NCI-H1092 treated with DMSO at 0.1 percent for 48 hours (cell line): ENCODE measurements at regions not wholly inside any gene's neighbourhood (a gene's known extent, or its start where the extent isn't known, plus 50 kb on each side); places are given as distances from the start of the nearest gene placed in this dataset.
"Not testable (repeated sequence)": the region's sequence is repeated elsewhere in the genome, so short reads cannot be mapped to it uniquely, and the experiment has no call there.

Experiments
- DNase-seq: peaks from one replicate; lab custom pipeline; 2025; lab: John Stamatoyannopoulos, UW

GRCh38 chr3:125822175-125822574 lies 146.8 kb upstream of the ROPN1B start:
- DNase-seq, result not testable (repeated sequence)

- DNase-seq, result not testable (repeated sequence)
These were observed 137.8 kb upstream of the ROPN1B start for GRCh38 chr3:125831005-125831750.

DNA sequence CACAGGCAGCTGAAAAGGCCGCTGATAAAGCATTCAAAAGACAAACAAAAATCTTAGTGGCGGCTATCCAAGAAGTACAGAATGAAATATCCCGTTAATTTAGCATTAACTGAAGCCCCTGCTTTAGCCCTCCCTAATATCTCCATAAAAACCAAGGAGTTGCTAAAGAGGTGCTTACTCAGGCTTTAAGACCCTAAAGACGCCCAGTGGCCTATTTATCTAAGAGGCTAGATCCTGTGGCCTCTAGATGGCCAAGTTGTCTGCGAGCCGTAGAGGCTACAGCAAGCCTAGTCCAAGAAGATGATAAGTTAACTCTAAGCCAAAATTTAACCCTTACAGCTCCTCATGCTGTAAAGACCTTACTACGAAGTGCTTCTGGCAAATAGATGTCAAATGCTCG lies 133.4 kb upstream of the ROPN1B start:
- not testable (repeated sequence) for DNase-seq

- not testable (repeated sequence) for DNase-seq
These were observed 132.9 kb upstream of the ROPN1B start for GRCh38 chr3:125836011-125836551.

DNA sequence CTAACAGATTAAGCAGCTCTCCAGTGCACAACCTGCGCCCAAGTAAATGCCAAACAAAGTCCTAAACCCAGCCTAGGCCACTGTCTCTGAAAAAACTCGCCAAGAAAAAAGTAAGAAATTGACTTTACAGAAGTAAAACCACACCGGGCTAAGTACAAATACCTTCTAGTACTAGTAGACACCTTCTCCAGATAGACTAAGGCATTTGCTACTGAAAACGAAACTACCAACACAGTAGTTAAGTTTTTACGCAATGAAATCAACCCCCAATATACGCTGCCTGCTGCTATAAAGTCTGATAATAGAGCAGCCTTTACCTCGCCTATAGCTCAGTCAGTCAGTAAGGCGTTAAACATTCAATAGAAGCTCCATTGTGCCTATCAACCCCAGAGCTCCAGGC lies 132.2 kb upstream of the ROPN1B start:
- not testable (repeated sequence) for DNase-seq

GRCh38 chr3:125838857-125839256 lies 130.1 kb upstream of the ROPN1B start:
- not testable (repeated sequence) for DNase-seq

DNA sequence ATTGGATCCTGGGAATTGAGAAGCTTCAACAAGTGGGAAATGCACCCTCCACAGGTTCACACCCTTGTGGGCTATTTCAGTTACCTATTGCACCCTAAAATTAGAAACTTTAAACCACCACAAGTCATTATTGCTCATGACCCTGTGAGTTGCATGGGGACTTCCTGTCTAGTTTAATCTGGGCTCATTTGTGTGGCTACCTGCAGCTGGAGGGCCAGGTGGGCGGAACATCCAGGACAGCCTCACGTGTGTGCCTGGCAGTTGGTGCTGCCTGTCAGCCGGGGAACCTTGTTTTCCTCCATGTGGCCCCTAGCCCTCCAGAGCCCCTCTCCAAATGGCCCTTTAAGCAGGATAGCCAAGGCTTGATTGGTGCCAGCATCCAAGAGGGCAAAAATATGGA lies 128.5 kb upstream of the ROPN1B start:
- not testable (repeated sequence) for DNase-seq

- DNase-seq, result not testable (repeated sequence)
These were observed 121.0 kb upstream of the ROPN1B start for GRCh38 chr3:125847966-125848365.

- not testable (repeated sequence) for DNase-seq
These were observed 114.0 kb upstream of the ROPN1B start for GRCh38 chr3:125855006-125855405.

DNA sequence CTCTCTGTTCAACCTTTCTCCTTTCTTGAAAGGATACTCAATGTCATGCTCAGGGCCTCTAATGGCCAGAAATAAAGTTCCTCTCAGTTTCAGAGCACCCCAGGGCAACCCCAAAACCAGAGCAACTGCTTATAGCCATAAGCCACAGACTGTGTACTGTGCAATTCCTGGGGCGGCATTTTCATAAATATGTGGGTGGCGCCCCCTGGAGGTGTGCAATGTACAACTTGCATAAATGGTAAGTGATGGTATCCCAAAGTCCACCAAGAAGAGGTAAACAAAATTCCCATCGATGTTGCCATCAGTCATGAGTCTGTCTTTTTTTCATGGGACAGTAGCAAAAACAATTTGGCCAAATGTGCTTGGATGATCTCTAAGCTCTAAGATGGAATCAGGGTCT lies 108.4 kb upstream of the ROPN1B start:
- DNase-seq, result not testable (repeated sequence)

DNA sequence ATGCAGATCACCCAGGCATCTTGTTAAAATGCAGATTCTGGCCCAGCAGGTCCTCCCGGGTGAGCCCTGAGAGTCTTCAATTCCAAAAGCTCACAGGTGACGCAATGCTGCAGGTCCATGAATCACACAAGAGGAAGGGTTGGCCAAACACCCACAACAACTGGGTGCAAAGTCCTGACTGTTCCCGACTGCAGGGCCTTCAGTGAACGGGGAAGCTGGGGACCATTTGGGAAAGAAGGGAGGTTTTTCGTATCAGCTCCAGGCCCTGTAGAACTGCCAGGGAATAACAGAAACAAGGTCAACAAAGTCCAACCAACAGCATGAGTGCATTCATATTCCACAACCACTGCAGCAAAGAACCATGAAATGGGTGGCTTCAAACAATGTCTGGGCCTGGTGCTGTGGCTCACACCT lies 106.1 kb upstream of the ROPN1B start:
- DNase-seq, result not testable (repeated sequence)

- DNase-seq, result not testable (repeated sequence)
These were observed 104.4 kb upstream of the ROPN1B start for GRCh38 chr3:125864532-125864931.

- DNase-seq, result peak; percentile 90
These were observed 83.0 kb upstream of the ROPN1B start for GRCh38 chr3:125886006-125886405.

- DNase-seq, result not testable (repeated sequence)
These were observed 69.8 kb upstream of the ROPN1B start for GRCh38 chr3:125899181-125899580.

- DNase-seq, result not testable (repeated sequence)
These were observed 67.5 kb upstream of the ROPN1B start for GRCh38 chr3:125901473-125901872.

GRCh38 chr3:125903780-125904455 lies 65.1 kb upstream of the ROPN1B start:
- DNase-seq, result not testable (repeated sequence)

GRCh38 chr3:125907279-125907678 lies 61.7 kb upstream of the ROPN1B start:
- not testable (repeated sequence) for DNase-seq

- DNase-seq, result not testable (repeated sequence)
These were observed 58.1 kb upstream of the ROPN1B start for GRCh38 chr3:125910851-125911250.

GRCh38 chr3:125914608-125915436 lies 54.2 kb upstream of the ROPN1B start:
- not testable (repeated sequence) for DNase-seq

- DNase-seq, result not testable (repeated sequence)
These were observed 53.6 kb upstream of the ROPN1B start for GRCh38 chr3:125915437-125915787.

GRCh38 chr3:125915792-125916375 lies 53.1 kb upstream of the ROPN1B start:
- peak; percentile 98 for DNase-seq
